Cardiac fibroblast (primary cell): ENCODE measurements at regions not wholly inside any gene's neighbourhood (a gene's known extent, or its start where the extent isn't known, plus 50 kb on each side); places are given as distances from the start of the nearest gene placed in this dataset.

Source experiments
- DNase-seq, 2 donors: peaks; one replicate each; pipeline versions ENCODE4 v3.0.0 to v3.0.0-alpha.2; 2010; ENCODE audit warnings: low read depth in 2 of 2
- H3K4me3 ChIP-seq, 2 donors: replicated peaks in 1 of 2; 1 replicate in 1 of 2; 2 replicates in 1 of 2; pipeline ENCODE4 v1.5.1; 2011; ENCODE audit warnings: low read depth in 2 of 2, low read length in 2 of 2, mild to moderate bottlenecking in 2 of 2, moderate library complexity in 1 of 2
- TF ChIP-seq, protein P1 (sequence below): IDR thresholded peaks from one replicate; pipeline ENCODE4 v1.5.1; 2011; ENCODE audit warnings: low read depth, mild to moderate bottlenecking, low read length, inconsistent platforms

DNA sequence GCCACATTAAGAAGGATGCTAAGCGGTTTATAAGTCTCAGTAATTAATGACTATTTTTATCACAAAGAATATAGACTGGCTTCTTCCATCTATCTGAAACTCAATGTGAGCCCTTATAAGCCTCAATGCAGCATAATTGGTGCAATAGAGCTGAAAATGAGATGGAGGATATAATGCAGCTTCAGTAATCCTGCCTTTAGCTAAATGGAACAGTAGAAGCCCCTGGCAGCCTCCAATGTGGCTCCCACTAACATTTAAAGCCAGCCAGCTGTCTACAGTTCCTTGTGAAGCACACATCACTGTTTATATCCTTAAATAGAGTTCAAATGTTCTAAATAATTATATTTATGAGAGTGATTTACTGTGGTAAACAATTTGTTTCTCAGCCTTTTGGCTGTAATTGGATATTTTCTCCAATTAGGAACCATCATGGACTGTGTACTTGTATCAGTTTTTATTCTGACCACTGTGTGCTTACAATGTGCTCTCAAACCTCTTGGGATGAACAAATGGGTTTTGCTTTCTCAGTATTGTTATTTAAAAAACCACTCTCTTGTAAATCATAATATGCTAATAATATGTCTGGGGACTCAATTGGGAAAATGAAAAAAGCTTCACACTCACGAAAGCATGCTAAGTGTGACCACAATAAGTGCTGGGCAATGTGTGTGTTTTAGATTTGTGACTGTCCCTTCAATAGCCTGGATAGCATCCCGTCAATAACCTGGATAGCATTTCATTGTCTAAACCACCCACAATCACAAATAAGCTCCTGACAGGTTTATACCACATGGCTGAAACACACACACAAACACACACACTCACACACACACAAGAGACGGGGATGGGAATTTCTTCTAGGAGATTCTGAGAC lies 366.6 kb downstream of the GBE1 start:
- no peak overlapping the region for H3K4me3 ChIP-seq
- TF ChIP-seq, protein P1, sequence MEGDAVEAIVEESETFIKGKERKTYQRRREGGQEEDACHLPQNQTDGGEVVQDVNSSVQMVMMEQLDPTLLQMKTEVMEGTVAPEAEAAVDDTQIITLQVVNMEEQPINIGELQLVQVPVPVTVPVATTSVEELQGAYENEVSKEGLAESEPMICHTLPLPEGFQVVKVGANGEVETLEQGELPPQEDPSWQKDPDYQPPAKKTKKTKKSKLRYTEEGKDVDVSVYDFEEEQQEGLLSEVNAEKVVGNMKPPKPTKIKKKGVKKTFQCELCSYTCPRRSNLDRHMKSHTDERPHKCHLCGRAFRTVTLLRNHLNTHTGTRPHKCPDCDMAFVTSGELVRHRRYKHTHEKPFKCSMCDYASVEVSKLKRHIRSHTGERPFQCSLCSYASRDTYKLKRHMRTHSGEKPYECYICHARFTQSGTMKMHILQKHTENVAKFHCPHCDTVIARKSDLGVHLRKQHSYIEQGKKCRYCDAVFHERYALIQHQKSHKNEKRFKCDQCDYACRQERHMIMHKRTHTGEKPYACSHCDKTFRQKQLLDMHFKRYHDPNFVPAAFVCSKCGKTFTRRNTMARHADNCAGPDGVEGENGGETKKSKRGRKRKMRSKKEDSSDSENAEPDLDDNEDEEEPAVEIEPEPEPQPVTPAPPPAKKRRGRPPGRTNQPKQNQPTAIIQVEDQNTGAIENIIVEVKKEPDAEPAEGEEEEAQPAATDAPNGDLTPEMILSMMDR = no peak
- DNase-seq = no peak

DNA sequence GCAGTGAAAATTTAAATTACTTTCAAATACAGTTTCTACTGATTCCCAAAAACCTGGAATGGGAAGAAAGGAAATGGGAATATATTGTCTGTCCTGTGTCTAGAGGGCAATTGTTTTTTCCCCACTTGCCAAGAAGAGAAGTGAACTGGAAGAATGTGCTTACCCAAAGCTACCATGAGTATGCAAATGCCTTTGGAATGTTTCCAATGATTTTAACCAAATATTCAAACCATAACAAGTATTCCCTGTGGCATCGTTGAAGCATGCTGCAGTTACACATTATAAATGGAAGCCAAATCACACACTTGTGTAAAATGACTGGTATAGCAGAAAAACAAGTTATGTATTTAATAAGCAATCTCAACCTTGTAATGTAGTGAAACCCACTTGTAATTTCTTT lies 368.2 kb downstream of the GBE1 start:
- peak in 1 of 2 donors; percentile 22 for DNase-seq
- TF ChIP-seq, protein P1 = no peak
- no peak overlapping the region for H3K4me3 ChIP-seq

DNA sequence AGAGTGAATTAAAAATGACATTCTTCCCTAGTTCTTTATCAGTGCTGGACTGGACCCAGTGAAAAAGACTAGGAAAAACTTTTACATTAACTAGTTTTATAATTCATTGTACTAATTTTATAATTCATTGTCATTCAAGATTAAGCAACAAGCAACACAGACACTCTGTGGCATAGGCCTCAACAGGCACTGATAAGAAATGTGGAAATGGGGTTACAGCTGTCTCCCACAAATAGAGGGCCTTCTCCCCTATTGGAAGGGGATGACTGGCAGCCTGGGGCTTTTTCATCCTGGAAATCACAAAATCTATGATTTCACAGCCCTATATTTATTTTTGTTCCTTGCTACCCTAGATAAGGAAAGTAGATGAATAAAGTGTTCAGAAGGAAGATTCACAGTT lies 370.6 kb downstream of the GBE1 start:
- TF ChIP-seq, protein P1 = no peak
- DNase-seq = no peak
- H3K4me3 ChIP-seq = no peak overlapping the region

GRCh38 chr3:81388191-81388590 lies 373.3 kb downstream of the GBE1 start:
- no peak for DNase-seq
- no peak overlapping the region for H3K4me3 ChIP-seq
- TF ChIP-seq, protein P1 = no peak

- TF ChIP-seq, protein P1 = no peak
- no peak for DNase-seq
- H3K4me3 ChIP-seq = no peak overlapping the region
Observed at GRCh38 chr3:81382470-81382869, 379.0 kb downstream of the GBE1 start.

DNA sequence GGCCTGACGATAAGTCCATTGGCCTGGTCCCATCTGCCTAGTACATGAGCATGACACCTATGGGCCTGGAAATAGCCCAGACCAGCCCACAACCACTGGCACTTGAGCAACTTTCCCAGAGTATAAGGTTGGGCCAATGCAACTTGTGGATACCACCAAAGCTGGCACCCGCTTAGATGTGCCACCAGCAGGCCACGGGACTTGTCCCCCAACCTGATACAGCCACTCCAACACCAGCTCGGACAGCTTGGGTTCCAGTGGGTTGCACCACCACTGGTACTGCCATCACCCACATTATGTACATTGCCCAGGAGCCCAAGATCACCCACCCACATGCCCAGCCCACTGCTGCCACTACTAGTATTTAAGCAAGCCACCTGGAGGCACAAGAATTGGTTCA lies 381.2 kb downstream of the GBE1 start:
- no peak overlapping the region for H3K4me3 ChIP-seq
- TF ChIP-seq, protein P1 = no peak
- no peak for DNase-seq
